ENCODE measurements at regions not wholly inside any gene's neighbourhood (a gene's known extent, or its start where the extent isn't known, plus 50 kb on each side); places are given as distances from the start of the nearest gene placed in this dataset.

GRCh38 chr2:21376864-21377263, 253.1 kb downstream of the TDRD15 start:
- TF ChIP-seq CTCF (IDR thresholded peaks at IDR 0.05; ENCODE audit: low read depth, low read length, poor library complexity, severe bottlenecking) (no peak), EZH2phosphoT487 (IDR thresholded peaks at IDR 0.05; ENCODE audit: borderline replicate concordance, low read length) (no peak)
